ENCODE measurements at regions not wholly inside any gene's neighbourhood (a gene's known extent, or its start where the extent isn't known, plus 50 kb on each side); places are given as distances from the start of the nearest gene placed in this dataset.
A peak's percentile ranks its signal among the peaks of the same experiment; 100 is the strongest.

GRCh38 chr1:177873238-177873637 lies 96.6 kb downstream of the SEC16B start:
- DNase-seq (ENCODE audit: low spot score), result no peak
- no TSS peak for BruUV-seq (replicated peaks)
- CTCF ChIA-PET (ENCODE audit: unreplicated experiment), result no interaction called here

GRCh38 chr1:177872308-177872900 lies 97.5 kb downstream of the SEC16B start:
- Histone ChIP-seq H3K27ac (ENCODE audit: low read depth, low read length, poor library complexity, severe bottlenecking) (no peak overlapping the region), H3K4me3 (ENCODE audit: low read depth, low read length, poor library complexity, severe bottlenecking) (no peak overlapping the region), H3K79me2 (ENCODE audit: insufficient read depth, low read depth, low read length) (no peaks in the 10 kb centered on the region), H3K4me1 (ENCODE audit: insufficient read depth, low read length, poor library complexity, severe bottlenecking) (no peaks in the 10 kb centered on the region), H3K9me2 (ENCODE audit: insufficient read depth, low read length) (no peaks in the 10 kb centered on the region), H2AFZ (ENCODE audit: low read length) (no peak overlapping the region), H4K20me1 (ENCODE audit: insufficient read depth, low read length) (no peaks in the 10 kb centered on the region), H3K4me2 (ENCODE audit: low read length) (no peak overlapping the region; the same call in 1 of the 2 replicates), H3K9me3 (ENCODE audit: low read length) (no peaks in the 10 kb centered on the region), H3K36me3 (ENCODE audit: insufficient read depth, low read length) (no peaks in the 10 kb centered on the region)
- no TSS peak for BruUV-seq (replicated peaks)
- TF ChIP-seq EZH2phosphoT487 (IDR thresholded peaks at IDR 0.05; ENCODE audit: borderline replicate concordance, low read depth, low read length) (no peak), CTCF (conservative IDR thresholded peaks at IDR 0.05; ENCODE audit: low read length) (no peak)
- intact Hi-C loops (cut with micrococcal nuclease; ENCODE audit: unreplicated experiment), result no loop called here
- CTCF ChIA-PET (ENCODE audit: unreplicated experiment), result interaction anchor here (0.6 kb wide), 1 partner anchor 400 kb away, joined by 3 read pairs; no protein-coding TSS in a partner anchor
- DNase-seq (ENCODE audit: low spot score), result no peak
- POLR2A ChIA-PET, result no interaction called here

More at GRCh38 chr1:177873238-177873637, 96.6 kb downstream of the SEC16B start:
- Histone ChIP-seq H2AFZ (ENCODE audit: low read length) (no peak overlapping the region), H3K4me2 (ENCODE audit: low read length) (no peak overlapping the region), H3K9me2 (ENCODE audit: insufficient read depth, low read length) (no peaks in the 10 kb centered on the region), H3K79me2 (ENCODE audit: insufficient read depth, low read depth, low read length) (no peaks in the 10 kb centered on the region), H4K20me1 (ENCODE audit: insufficient read depth, low read length) (no peaks in the 10 kb centered on the region), H3K36me3 (ENCODE audit: insufficient read depth, low read length) (no peaks in the 10 kb centered on the region), H3K4me1 (ENCODE audit: insufficient read depth, low read length, poor library complexity, severe bottlenecking) (no peaks in the 10 kb centered on the region), H3K27ac (ENCODE audit: low read depth, low read length, poor library complexity, severe bottlenecking) (no peak overlapping the region), H3K4me3 (ENCODE audit: low read depth, low read length, poor library complexity, severe bottlenecking) (no peak overlapping the region), H3K9me3 (ENCODE audit: low read length) (no peaks in the 10 kb centered on the region)
- TF ChIP-seq EZH2phosphoT487 (IDR thresholded peaks at IDR 0.05; ENCODE audit: borderline replicate concordance, low read depth, low read length), result no peak
- TF ChIP-seq CTCF (conservative IDR thresholded peaks at IDR 0.05; ENCODE audit: low read length), result no peak
- intact Hi-C loops (cut with micrococcal nuclease; ENCODE audit: unreplicated experiment), result no loop called here
- POLR2A ChIA-PET, result no interaction called here

GRCh38 chr1:177871613-177872307 lies 98.1 kb downstream of the SEC16B start:
- DNase-seq (ENCODE audit: low spot score), result peak; percentile 7
- Histone ChIP-seq H3K9me3 (ENCODE audit: low read length) (no peaks in the 10 kb centered on the region), H3K4me2 (ENCODE audit: low read length) (peak overlapping the region; percentile 18), H3K4me1 (ENCODE audit: insufficient read depth, low read length, poor library complexity, severe bottlenecking) (no peaks in the 10 kb centered on the region), H3K27ac (ENCODE audit: low read depth, low read length, poor library complexity, severe bottlenecking) (no peak overlapping the region), H3K36me3 (ENCODE audit: insufficient read depth, low read length) (no peaks in the 10 kb centered on the region), H4K20me1 (ENCODE audit: insufficient read depth, low read length) (no peaks in the 10 kb centered on the region), H3K79me2 (ENCODE audit: insufficient read depth, low read depth, low read length) (no peaks in the 10 kb centered on the region), H3K4me3 (ENCODE audit: low read depth, low read length, poor library complexity, severe bottlenecking) (no peak overlapping the region), H3K9me2 (ENCODE audit: insufficient read depth, low read length) (no peaks in the 10 kb centered on the region), H2AFZ (ENCODE audit: low read length) (no peak overlapping the region)
- BruUV-seq (replicated peaks), result no TSS peak
- intact Hi-C loops (cut with micrococcal nuclease; ENCODE audit: unreplicated experiment), result no loop called here
- CTCF ChIA-PET (ENCODE audit: unreplicated experiment), result interaction anchor here (0.6 kb wide), 1 partner anchor 400 kb away, joined by 3 read pairs; no protein-coding TSS in a partner anchor
- TF ChIP-seq EZH2phosphoT487 (IDR thresholded peaks at IDR 0.05; ENCODE audit: borderline replicate concordance, low read depth, low read length), result no peak
- TF ChIP-seq CTCF (conservative IDR thresholded peaks at IDR 0.05; ENCODE audit: low read length), result no peak
- POLR2A ChIA-PET, result no interaction called here

All from OCI-LY7 (cell line).